Hematopoietic multipotent progenitor cell treated with erythropoietin and hydrocortisone succinate and interleukin-3 and kit ligand, for 15 days (in vitro differentiated cells): ENCODE measurements at regions not wholly inside any gene's neighbourhood (a gene's known extent, or its start where the extent isn't known, plus 50 kb on each side); places are given as distances from the start of the nearest gene placed in this dataset.
"Not testable (repeated sequence)": the region's sequence is repeated elsewhere in the genome, so short reads cannot be mapped to it uniquely, and the experiment has no call there.

Experiments
- DNase-seq: peaks from one replicate; pipeline ENCODE4 v3.0.0-alpha.2; 2015; ENCODE audit warnings: low spot score

- DNase-seq: no peak
Observed at GRCh38 chr3:110685630-110686029, 386.0 kb upstream of the NECTIN3 start.

- no peak for DNase-seq
Observed at GRCh38 chr3:110686701-110687100, 384.9 kb upstream of the NECTIN3 start.

GRCh38 chr3:110687138-110687537 is 384.5 kb upstream of the NECTIN3 start:
- no peak for DNase-seq

- no peak for DNase-seq
Observed at GRCh38 chr3:110697961-110698360, 373.7 kb upstream of the NECTIN3 start.

- not testable (repeated sequence) for DNase-seq
Observed at GRCh38 chr3:110704332-110704731, 367.3 kb upstream of the NECTIN3 start.

GRCh38 chr3:110708156-110708555 is 363.5 kb upstream of the NECTIN3 start:
- DNase-seq: no peak

GRCh38 chr3:110710156-110710555 is 361.5 kb upstream of the NECTIN3 start:
- no peak for DNase-seq

GRCh38 chr3:110710603-110711002 is 361.0 kb upstream of the NECTIN3 start:
- no peak for DNase-seq

- DNase-seq: no peak
Observed at GRCh38 chr3:110711130-110711832, 360.3 kb upstream of the NECTIN3 start.

GRCh38 chr3:110711851-110712516 is 359.6 kb upstream of the NECTIN3 start:
- DNase-seq: no peak

- DNase-seq: no peak
Observed at GRCh38 chr3:110727056-110727455, 344.6 kb upstream of the NECTIN3 start.

- DNase-seq: no peak
Observed at GRCh38 chr3:110731148-110731547, 340.5 kb upstream of the NECTIN3 start.

- no peak for DNase-seq
Observed at GRCh38 chr3:110732420-110732819, 339.2 kb upstream of the NECTIN3 start.

GRCh38 chr3:110733045-110733444 is 338.6 kb upstream of the NECTIN3 start:
- no peak for DNase-seq

- DNase-seq: no peak
Observed at GRCh38 chr3:110734524-110734923, 337.1 kb upstream of the NECTIN3 start.

GRCh38 chr3:110736332-110736731 is 335.3 kb upstream of the NECTIN3 start:
- no peak for DNase-seq

GRCh38 chr3:110738531-110738930 is 333.1 kb upstream of the NECTIN3 start:
- no peak for DNase-seq

GRCh38 chr3:110741891-110742290 is 329.7 kb upstream of the NECTIN3 start:
- no peak for DNase-seq

GRCh38 chr3:110743202-110743601 is 328.4 kb upstream of the NECTIN3 start:
- no peak for DNase-seq

- DNase-seq: no peak
Observed at GRCh38 chr3:110743984-110744383, 327.6 kb upstream of the NECTIN3 start.

- no peak for DNase-seq
Observed at GRCh38 chr3:110744723-110745122, 326.9 kb upstream of the NECTIN3 start.

GRCh38 chr3:110749006-110749405 is 322.6 kb upstream of the NECTIN3 start:
- DNase-seq: no peak

- DNase-seq: no peak
Observed at GRCh38 chr3:110750201-110750600, 321.4 kb upstream of the NECTIN3 start.

- no peak for DNase-seq
Observed at GRCh38 chr3:110752307-110752706, 319.3 kb upstream of the NECTIN3 start.
